AG20443 (cell line): ENCODE measurements at regions not wholly inside any gene's neighbourhood (a gene's known extent, or its start where the extent isn't known, plus 50 kb on each side); places are given as distances from the start of the nearest gene placed in this dataset.

Source experiments
- DNase-seq: peaks from one replicate; pipeline ENCODE4 v3.0.0; 2012; ENCODE audit warnings: low spot score, mixed read lengths

GRCh38 chr2:62369541-62370202, 136.3 kb downstream of the TMEM17 start:
- DNase-seq: no peak

DNA sequence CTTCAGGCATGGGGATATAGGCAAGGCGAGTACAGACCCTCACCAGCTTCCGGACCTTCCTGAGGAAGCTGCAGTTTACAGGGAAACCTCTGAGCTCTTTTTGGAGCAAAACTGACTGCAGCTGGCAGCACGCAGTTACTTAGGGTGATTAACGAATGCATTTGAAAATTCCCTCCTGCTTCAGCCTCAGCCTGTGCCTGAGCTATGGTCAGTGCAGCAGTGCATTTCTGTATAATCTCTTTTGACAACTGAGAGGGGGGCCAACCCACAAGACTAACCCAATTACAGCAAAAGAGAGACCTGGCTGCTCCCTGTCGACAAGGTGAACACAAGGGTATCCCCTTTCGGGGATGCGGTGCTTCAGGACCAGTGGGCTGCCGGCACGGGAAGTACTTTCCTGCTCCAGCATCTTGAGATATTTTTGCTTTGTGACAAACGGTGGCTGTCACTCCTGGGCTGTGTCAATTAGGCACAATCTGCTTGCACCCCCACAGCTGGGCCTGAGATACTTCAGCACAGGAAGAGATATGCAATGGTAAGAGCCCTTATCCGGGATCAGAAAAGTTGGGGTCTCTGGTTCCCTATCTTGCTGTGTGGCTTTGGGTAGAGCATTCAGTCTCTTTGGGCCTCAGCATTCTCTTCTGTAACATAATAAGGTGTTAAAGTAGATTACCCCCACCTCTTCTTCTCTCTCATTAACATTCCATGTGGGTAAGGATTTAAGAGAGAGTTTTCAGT, 141.0 kb downstream of the TMEM17 start:
- no peak for DNase-seq

DNA sequence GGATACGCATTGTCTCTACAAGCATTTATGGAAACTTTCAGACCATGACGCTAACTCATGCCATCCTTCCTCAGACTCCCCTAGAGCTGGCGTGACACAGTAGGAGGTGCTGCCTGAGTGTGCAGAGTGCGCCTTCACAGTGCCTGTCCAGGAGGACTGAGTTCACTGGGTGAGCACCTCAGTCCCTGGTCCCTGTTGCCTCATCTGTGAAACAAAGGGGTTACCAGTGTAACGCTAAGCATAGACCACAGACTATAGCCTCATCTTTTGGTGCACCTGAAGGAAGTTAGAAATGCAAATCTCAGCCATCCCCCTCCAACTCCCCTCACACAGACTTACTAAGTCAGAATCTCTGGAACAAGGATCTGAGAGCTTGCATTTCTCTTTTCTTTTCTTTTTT, 142.8 kb downstream of the TMEM17 start:
- DNase-seq: no peak

DNA sequence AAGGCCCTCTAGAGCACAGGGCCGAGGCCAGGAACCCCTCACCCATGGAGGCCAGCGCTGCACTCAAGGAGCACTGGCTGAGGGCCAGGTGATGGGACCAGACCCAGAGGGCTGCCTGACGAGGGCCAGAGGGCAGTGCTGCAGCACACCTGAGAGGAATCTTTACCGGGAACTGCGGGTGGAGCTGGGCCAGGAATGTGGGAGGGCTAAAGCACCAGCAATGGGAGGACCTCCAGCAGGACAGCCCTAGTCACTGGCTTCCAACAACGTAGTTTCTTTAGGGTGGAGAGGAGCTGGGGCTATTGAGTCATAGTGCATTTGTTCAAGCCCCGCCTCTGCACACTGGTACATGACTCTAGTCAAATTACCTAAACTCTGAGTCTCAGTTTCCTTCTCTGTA, 143.4 kb downstream of the TMEM17 start:
- DNase-seq: no peak

DNA sequence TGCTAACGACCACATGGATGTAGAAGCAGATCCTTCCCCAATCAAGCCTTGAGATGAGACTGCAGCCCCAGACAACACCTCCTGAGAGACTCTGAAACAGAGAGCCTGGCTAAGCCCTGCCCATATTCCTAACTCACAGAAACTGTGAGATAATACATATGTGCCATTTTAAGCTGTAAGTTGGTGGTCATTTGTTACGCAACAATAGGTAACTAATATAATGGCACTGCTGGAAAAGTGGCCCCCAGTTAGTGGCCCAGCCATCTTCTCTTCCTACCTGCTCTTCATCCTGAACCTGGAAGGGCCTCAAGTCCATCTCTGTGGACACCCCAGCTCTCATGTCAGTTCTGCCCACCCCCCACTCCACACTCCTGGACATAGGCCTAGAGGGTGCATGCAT, 144.0 kb downstream of the TMEM17 start:
- DNase-seq: no peak

DNA sequence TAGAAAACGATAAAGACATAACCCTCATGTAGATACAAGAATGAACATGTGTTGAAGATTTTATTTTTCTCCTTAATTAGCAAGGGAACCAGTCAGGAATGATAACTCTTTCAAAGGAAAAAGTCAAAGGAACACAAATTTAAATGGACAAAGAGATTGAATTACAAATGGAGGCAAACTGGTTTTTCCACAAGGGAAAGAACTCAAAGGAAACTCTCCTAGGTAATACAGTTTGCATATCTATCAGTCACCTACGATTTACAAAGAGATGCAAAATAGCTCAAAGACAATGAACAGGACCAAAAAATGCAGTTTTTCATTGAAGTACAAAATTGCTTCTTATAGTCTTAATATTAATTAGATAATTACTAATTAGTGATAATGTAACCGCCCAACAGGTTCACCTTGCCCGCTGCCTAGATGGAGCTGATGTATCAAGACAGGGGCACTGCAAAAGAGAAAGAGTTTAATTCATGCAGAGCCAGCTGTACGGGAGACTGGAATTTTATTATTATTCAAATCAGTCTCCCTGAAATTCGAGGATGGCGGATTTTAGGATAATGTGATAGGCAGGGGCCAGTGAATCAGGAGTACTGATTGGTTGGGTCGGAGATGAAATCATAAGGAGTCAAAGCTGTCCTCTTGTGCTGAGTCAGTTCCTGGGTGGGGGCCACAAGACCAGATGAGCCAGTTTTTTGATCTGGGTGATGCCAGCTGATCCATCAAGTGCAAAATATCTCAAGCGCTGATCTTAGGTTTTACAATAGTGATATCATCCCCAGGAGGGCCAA, 151.0 kb downstream of the TMEM17 start:
- DNase-seq: no peak

GRCh38 chr2:62352031-62352430, 154.0 kb downstream of the TMEM17 start:
- DNase-seq: no peak

GRCh38 chr2:62349788-62350187, 153.9 kb downstream of the B3GNT2 start:
- no peak for DNase-seq

GRCh38 chr2:62348700-62349099, 152.8 kb downstream of the B3GNT2 start:
- no peak for DNase-seq

- DNase-seq: no peak
Measured at GRCh38 chr2:62347563-62348270, 151.8 kb downstream of the B3GNT2 start.

- DNase-seq: no peak
Measured at GRCh38 chr2:62344472-62344871, 148.6 kb downstream of the B3GNT2 start.

DNA sequence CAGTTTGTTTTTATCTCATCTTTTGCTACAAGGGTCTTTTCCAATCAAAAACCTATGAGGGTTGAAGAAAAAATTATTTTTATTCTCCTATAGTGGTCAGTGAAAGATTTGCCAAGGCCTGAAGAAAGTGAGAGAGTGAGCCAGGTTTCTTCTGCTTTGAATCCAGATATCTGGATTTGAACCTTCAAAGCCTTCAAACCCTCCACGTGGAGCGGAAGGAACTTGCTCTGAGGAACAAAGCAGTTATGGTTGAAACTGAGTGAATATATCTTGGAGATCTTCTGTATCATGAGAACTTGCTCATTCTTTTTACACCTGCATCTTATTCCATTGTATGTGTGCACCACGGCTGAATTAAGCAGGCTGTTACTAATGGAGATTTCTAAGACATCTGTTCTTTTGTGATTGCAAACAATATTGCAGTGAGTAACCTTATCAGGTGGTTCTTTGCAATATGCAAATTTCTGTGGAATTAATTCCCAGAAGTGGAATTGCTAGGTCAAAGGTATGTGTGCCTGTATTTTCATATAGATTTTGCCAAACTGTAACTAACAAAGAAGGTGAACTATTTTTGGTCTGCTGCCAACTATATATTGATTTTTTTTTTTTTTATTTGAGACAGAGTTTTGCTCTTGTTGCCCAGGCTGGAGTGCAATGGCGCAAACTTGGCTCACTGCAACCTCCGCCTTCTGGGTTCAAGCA, 147.9 kb downstream of the B3GNT2 start:
- no peak for DNase-seq

DNA sequence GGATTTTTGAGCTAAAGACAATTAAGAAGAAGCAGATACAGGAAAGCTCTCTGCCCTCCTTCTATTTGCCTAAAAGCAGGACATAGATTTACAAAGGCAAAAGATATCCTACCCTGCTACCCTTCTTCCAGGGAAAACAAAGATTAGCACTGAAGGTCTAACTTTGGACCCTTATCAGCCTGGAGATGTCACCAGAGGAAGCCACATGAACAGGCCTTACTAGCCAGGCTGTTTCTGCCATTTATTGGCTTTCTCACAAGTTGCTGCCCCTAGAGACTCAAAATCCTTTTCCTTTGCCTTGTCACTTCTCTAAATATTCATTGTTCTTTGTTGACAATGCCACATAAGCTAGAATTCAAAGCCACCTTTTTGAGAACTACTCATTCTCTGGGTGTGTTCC, 147.3 kb downstream of the B3GNT2 start:
- DNase-seq: no peak

DNA sequence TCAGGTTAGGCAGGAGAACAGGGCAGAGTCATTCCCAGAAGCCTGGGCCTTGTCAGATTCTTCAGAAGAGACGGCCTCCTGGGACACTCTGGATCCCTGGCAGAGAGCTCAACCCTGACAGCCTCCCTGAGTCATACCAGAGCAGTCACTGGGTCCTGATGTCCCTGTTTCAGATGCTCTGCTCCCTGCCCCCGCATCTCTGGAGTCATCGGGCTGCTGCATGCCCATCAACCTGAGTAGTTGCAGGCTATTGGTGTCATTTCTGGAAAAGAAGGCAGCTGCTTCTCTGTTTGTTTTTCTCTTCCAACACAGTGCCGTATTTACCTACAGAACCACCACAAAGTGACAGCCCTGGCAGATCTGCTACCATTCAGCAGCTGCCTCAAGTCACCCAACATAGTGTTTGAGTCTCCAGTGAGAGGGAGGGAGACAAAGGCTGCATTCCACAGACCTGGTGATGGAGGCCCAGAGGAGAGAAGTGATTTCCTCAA, 145.1 kb downstream of the B3GNT2 start:
- DNase-seq: peak; percentile 32

- DNase-seq: no peak
Measured at GRCh38 chr2:62339837-62340236, 143.9 kb downstream of the B3GNT2 start.

DNA sequence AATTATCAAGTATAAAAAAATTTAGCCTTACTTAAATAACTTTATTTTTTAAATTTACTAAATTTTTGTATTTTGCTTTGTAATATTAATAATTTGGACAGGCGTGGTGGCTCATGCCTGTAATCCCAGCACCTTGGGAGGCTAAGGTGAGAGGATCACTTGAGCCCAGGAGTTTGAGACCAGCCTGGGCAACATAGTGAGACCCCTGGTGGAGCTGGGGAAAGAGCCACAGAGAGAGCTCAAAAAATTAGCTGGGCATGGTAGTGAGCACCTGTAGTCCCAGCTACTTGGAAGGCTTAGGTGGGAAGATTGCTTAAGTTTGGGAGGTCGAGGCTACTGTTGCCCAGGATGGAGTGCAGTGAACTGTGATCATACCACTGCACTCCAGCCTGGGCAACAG, 143.5 kb downstream of the B3GNT2 start:
- no peak for DNase-seq

DNA sequence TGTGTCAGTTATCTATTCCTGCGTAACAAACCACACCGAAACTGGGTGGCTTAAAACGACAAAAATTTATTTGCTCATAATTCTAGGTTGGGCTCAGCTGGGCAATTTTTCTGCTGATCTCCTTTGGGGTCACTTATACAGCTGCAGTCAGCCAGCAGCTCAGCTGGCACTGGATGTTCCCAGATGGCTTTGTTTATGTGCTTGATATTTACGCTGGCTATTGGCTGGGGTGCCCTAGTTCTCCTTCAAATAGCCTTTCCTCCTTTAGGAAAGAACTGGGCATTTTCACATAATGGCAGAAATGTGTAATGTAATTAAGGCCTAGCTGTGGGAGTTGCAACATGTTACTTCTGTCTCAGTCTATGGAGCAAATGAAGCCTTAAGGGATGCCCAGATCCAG, 142.2 kb downstream of the B3GNT2 start:
- no peak for DNase-seq

DNA sequence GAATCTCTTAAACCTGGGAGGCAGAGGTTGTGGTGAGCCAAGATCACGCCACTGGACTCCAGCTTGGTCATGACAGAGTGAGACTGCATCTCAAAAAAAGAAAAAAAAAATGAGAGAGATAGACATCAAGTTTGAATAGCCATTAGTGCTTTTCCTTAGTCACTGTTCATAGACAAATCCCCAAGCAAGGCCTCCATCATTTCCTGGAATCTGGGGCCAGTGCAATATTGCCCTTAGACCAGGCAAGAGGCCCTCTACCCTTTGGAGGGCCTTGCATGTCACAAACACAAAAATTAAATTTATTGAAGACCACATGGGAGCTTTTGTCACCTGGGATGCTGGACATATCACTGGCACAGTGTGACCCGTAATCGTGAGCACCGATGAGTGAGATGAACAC, 141.5 kb downstream of the B3GNT2 start:
- no peak for DNase-seq

- DNase-seq: no peak
Measured at GRCh38 chr2:62335612-62336011, 139.7 kb downstream of the B3GNT2 start.

DNA sequence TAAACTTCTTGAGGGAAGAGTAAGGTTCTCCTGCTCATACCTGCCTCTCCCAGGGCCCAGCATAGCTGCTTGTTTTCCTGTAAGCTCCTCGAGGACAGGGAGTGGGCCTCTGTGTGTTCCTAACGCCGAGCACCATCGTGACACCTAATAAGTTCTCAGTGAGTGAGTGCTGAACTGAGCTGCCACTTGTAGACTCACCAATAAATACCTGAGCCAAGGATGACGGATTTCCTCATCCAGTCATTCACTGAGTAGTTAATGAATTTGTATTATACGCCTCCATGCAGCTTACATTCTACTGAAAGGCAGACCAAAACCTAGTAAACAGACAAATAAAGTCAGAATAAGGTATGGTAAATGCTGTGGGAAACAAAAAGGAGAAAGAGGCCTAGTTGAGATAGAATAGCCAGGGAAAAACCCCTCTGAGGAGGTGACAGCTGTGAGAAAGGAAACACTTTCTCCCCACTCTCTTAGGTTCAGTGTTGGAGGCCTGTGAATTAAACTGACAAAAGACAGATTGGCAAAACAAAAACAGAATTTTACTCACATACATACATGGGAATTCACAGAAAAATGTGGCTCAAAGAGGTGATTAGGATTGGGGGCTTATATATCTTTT, 138.6 kb downstream of the B3GNT2 start:
- DNase-seq: no peak

DNA sequence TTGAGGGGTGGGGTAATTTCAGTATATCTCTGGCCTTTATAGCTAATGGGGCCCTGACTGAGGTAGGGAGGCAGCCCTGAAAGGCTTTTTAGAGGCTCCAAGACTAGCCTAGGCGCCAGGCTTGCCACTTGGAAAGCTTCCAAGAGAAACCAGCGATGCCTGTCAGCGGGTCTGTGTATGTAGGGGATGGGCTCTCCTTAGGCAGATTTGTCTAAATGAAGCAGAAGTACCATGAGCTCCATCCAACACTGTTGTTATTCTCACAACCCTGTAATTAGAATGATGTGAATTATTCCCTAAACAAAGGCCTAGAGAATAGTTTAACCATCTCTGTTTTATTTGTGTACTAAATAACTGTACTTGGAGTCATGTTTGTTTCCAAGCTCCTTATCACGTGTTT, 138.1 kb downstream of the B3GNT2 start:
- DNase-seq: no peak
